SH-SY5Y (cell line): ENCODE measurements at regions not wholly inside any gene's neighbourhood (a gene's known extent, or its start where the extent isn't known, plus 50 kb on each side); places are given as distances from the start of the nearest gene placed in this dataset.

ENCODE experiments used
- GATA2 ChIP-seq: IDR thresholded peaks from 2 replicates; pipeline ENCODE4 v1.6.1; 2011; ENCODE audit warnings: mild to moderate bottlenecking, low read depth, low read length
- GATA3 ChIP-seq: IDR thresholded peaks from 2 replicates; pipeline ENCODE4 v1.6.1; 2011; ENCODE audit warnings: low read depth, mild to moderate bottlenecking, low read length, moderate library complexity

DNA sequence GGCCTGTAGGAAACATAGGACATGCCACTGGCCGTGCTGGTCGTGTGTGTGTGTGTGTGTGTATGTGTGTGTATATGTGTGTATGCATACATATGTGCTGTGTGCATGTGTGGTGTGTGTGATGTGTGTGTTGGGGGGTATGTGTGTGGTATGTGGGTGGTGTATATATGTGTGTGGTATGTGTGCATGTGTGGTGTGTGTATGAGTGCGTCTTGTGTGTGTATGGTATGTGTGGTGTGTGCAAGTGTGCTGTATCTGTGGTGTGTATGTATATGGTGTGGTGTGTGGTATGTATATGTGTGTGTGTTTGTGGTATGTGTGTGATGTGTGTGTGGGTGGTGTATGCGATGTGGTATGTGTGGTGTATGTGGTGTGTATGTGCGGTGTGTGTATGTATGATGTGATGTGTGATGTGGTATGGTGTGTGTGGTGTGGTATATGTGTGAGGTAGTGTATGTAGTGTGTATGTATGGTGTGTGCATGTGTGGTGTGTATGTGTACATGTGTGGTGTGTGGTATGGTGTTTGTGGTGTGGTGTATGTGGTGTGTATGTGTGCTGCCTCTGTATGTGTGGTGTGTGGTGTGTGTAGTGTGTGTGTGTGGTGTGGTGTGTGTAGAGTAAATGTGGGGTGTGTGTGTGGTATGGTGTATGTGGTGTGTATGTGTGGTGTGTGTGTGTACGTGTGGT lies 120.8 kb upstream of the CACHD1 start:
- TF ChIP-seq GATA3 (no peak), GATA2 (no peak)

DNA sequence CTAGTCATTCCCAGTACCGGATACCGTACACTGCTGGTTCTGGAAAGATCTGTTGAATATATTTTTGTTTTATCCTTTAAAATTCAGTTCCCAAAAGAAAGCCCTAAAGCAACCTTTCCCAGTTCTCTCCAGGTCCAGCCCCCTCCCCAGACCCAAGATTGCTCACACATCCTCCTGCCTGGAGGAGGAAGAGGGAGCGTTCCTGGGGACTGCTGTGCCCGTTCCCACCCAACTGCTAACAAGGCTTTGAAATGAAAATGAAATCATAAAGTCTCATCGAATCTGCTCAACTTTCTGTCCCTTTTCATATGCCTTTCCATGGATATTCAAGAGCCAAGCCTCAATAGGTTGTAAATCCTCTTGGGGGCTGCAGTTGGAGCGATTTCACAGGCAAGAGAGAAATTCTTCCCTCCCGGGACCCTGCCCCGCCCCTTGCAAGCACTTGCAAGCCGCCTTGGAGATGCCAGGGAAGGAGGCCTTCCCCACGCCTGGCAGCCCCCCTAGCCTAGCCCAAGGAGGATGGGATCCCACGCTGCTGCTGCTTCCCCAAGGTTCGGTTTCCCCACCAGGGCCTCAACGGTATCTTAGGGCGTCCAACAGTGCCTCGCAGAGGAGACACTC lies 113.2 kb upstream of the CACHD1 start:
- TF ChIP-seq GATA2: no peak
- TF ChIP-seq GATA3: no peak

DNA sequence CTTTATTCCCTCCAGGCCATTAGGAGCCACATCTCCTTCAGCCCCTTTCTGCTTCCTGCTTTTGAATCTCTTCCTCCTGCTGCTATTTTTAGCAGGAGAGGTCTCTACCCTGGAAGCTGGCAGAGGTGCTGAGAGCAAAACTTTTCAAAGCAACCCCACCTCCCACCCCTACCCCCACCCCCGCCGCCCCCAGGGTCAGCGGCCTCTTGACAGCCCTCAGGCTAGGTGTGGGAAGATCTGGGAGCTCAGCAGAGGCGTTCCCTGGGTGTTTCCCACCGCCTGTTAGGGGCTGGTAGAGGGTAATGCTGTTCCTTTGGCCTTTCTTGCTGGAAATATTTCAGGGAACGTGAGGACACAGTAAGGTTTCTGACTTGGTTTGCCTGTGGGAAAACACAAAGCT lies 112.5 kb upstream of the CACHD1 start:
- TF ChIP-seq GATA2: no peak
- no peak for TF ChIP-seq GATA3

DNA sequence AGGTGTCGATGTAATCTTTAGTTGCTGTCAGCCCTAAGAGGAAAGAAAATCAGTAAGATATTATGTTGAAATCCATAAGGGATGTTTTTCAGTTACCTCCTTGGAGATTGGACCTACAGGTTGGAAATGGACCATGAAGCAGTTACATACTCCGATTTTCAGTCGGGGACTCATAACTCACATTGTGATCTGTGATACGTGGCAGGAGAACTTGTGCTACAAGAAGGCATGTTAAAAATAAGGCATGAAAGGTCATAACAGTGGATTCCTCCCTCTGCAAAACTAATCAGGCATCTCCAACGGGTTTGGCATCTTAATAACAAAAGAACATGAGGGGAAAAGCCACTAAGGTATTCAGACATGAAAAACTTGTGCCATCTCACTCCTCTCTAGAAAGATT lies 111.2 kb upstream of the CACHD1 start:
- TF ChIP-seq GATA2 (no peak), GATA3 (no peak)

DNA sequence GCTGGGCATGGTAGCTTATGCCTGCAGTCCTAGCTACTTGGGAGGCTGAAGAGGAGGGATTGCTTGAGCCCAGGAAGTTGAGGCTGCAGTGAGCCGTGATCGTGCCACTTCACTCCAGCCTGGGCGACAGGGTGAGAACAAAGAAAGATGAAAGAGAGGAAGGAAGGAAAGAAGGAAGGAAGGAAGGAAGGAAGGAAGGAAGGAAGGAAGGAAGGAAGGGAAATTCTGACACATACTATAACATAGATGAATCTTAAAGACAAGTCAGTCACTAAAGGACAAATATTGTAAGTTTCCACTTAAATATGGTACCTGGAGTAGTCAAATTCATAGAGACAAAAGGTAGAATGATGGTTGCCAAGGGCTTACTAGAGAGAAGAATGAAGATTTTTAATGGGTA lies 108.0 kb upstream of the CACHD1 start:
- TF ChIP-seq GATA2: no peak
- no peak for TF ChIP-seq GATA3

DNA sequence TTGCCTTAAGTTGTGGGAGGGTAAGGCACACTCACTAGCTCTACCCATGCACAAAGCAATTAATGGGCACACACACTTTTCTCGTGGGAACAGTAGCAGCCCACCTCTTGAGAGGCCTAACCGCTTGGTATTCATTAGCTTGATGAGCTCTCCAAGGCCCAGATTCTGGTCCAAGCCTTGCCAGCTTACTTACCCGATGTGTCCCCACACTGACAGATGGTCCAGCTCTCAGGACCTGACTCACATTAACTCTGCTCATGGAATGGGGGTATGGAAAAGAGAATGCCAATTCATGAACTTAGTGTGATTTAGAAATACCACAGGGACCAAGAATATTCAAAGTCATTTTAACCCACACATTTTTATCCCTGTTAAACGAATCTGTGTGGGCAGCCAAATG lies 106.8 kb upstream of the CACHD1 start:
- TF ChIP-seq GATA3 (no peak), GATA2 (no peak)

DNA sequence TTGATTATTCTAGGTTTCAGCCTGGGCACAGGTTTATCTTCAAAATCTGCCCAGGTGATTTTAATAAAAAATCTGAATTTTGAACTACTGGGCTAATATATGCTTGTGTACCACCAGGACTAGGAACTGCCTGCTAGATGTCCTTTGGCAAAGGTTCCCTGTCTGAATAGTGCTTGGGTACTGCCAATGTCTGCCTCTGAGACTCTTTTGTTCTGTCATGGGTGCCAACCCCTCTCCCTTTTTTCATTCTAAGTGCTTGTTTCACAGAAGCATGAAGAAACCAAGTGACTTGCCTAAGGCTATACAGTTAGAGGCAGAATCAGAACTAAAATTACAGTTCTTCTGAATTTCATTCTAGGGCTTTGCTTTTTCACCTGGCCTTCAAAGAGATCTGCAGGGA lies 106.3 kb upstream of the CACHD1 start:
- TF ChIP-seq GATA2 (no peak), GATA3 (no peak)

DNA sequence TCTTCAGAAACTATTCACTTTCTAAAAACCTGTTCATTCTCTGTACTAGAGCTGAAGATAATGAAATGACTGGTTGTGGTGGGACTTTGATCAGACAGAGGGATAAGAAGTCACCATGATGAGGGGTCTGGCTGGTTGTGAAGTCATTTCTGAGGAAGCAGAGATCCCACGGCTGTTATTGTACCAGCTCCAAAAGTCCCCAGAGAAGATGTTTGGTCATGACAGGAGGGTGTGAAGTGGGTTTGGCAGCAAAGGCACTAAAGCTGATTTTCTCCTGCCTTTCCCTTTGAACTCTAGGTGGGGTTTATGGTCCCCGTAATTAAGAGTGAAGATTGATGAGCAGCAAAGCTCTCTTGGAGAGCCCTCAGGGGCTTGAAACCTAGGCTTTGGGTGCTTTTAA lies 103.1 kb upstream of the CACHD1 start:
- TF ChIP-seq GATA3 (no peak), GATA2 (no peak)

DNA sequence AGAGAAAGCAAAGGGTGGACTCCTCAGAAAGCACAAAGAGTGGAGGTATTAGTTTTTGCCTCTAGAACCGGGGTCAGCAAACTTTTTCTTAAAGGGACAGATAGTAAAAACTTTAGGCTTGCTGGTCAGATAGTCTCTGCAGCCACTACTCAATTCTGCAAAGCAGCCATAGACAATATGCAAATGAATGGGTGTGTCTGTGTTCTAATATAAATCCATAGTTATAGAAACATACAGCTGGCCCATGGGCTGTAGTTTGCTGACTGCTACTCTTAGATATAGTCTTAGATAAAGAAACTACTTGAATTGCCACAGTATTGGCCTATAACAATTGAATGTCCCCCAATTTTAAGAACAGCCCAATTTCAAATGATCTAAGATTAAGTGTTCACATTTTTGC lies 101.6 kb upstream of the CACHD1 start:
- no peak for TF ChIP-seq GATA2

DNA sequence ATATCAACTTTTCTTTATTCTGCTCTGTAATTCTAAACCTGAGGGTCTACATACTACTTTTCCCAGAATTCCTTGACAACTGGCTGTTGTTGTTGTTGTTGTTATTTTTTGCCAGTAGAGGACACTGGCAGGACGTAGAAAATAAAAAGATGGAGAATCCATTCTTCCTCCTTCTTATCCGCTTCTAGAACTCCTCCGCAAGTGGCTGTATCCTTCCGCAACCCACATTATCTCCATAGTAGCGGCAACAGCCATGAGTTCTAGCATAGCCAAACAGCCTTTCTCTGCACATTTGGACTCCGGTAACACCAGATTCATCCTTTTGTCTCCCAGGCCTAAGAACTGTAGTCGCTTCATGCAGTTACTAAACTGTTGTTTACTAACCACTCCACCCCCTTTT lies 91.1 kb upstream of the CACHD1 start:
- TF ChIP-seq GATA2 (no peak), GATA3 (no peak)

DNA sequence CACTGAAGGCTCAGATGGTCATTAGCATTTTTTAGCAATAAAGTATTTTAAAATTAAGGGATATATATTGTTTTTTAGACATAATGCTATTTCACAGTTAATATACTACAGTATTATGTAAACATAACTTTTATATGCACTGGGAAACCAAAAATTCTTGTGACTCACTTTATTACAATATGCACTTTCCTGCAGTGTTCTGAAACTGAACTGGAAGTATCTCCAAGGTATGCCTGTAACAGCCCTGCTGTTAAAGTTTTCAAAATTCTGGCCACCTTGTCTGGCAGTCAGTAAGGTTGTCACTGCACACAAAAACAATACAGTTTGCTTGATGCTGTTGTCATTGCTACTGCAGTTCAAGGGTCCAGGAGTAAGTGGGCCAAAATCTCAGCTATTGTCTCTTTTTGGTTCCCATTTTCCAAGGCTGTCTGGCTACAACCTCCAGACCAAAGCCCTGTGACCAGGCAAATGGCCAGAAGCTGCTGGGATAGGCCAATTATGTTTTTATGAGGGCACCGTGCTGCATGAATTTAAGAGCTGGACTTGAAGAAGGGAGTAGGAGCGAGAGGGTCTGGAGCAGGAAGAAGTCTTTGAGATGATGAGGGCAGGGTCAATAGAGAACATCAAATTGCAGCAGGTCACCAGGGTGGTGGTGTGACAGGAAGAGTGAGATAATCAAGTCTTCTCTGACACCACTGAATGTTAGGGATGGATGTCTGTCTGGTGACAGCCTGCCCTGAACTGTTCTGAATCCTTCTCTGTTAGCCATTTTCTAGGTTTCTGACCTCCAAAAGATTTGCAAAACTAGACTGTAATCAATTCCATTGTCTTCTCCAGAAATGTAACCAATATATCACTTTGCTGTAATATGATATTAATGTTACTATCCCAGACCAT lies 82.3 kb upstream of the CACHD1 start:
- TF ChIP-seq GATA3: no peak

DNA sequence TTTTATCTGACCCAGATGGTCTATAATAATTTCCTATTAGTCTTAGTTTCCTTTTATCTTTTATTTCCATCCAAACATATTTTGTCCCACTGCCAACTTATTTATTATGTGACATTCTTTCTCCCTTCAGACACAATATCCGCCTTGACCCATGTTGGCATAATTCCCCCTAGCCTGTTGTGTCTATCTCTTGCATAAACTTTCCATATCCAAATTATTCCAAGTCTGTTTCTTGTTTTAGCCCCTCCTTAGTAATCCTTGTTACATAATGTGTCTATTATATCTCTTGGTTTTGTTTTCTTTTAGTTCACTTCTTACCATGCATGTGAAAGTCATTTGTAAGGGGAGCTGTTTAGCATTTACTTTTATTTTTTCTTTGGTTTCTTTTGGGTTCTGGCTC lies 81.6 kb upstream of the CACHD1 start:
- no peak for TF ChIP-seq GATA3

DNA sequence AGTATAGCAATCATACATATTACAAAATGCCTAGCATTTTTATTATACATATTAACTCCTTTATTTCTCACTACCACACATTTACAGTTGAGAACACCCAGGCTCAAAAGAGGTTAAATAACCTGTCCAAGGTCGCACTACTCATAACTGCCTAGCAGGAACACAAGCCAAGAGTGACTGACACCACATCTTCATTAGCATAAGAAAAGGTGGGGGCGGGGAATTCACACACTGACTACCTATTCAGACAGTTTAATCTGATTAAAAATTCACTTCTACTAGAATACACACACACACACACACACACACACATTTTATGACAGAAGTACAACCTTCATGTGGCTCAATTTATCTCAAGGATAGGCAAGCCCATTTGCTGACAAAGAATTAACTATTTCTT lies 77.8 kb upstream of the CACHD1 start:
- TF ChIP-seq GATA3: no peak
- TF ChIP-seq GATA2: no peak

DNA sequence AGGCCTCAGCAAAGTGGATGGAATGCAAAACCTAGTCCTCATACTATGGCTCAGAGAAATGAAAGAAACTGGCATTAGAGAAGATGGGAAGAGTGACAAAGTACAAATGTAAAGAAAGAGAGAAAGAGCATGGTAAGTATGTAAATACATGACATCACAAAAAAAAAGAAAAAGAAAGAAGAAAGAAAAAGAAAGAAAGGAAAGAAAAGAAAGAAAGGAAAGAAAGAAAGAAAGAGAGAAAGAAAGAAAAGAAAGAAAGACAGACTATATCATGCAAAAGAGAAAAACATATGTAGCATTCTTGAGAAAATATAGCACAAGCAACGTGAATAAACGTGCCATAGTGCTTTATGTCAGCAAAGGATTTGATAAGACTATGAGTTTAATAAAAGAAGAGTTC lies 76.1 kb upstream of the CACHD1 start:
- no peak for TF ChIP-seq GATA2
- TF ChIP-seq GATA3: no peak

DNA sequence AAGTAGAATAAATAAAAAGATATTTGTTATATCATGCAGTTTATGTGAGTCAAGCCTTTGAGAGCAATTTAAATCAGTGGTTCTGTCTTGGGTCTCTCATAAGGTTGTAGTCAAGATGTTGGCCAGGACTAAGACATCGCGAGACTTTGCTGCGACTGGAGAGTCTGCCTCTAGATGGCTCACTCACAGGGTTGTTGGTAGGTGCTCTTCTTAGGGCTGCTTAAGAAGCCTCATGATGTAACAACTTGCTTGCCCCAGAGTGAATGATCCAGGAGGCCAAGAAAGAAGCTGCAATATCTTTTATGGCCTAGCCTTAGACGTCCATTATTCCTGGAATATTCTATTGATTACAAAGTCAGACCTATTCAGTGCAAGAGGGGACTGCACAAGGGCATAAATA lies 73.1 kb upstream of the CACHD1 start:
- TF ChIP-seq GATA3 (no peak), GATA2 (no peak)
